H9 (cell line): ENCODE measurements at regions not wholly inside any gene's neighbourhood (a gene's known extent, or its start where the extent isn't known, plus 50 kb on each side); places are given as distances from the start of the nearest gene placed in this dataset.

ENCODE experiments used
- DNase-seq: peaks from one replicate; pipeline ENCODE4 v3.0.0-alpha.2; 2017
- H2AFZ ChIP-seq: one replicate; pipeline ENCODE4 v1.6.1; 2013; ENCODE audit warnings: mild to moderate bottlenecking, low read length, control low read depth, moderate library complexity
- H2AK5ac ChIP-seq: 2 replicates; pipeline ENCODE4 v1.6.1; 2013; ENCODE audit warnings: low read length, control low read depth, mixed read lengths; ENCODE audit not compliant: insufficient read length
- H2BK120ac ChIP-seq: one replicate; pipeline ENCODE4 v1.6.1; 2013; ENCODE audit warnings: low read depth, mild to moderate bottlenecking, low read length, control low read depth, inconsistent platforms; ENCODE audit not compliant: poor library complexity, severe bottlenecking
- H2BK12ac ChIP-seq: 2 replicates; pipeline ENCODE4 v1.6.1; 2013; ENCODE audit warnings: low read length, control low read depth, mixed read lengths, low read depth; ENCODE audit not compliant: insufficient read length
- H2BK15ac ChIP-seq: 2 replicates; pipeline ENCODE4 v1.6.1; 2013; ENCODE audit warnings: low read depth, low read length, control low read depth
- H2BK20ac ChIP-seq: one replicate; pipeline ENCODE4 v1.6.1; 2013; ENCODE audit warnings: low read depth, mild to moderate bottlenecking, low read length, control low read depth, inconsistent platforms; ENCODE audit not compliant: poor library complexity, severe bottlenecking
- H2BK5ac ChIP-seq: 2 replicates; pipeline ENCODE4 v1.6.1; 2013; ENCODE audit warnings: low read length, control low read depth, mixed read lengths; ENCODE audit not compliant: insufficient read length
- H3K14ac ChIP-seq: 2 replicates; pipeline ENCODE4 v1.6.1; 2013; ENCODE audit warnings: low read length, control low read depth; ENCODE audit not compliant: insufficient read depth
- H3K18ac ChIP-seq: 2 replicates; pipeline ENCODE4 v1.6.1; 2013; ENCODE audit warnings: low read depth, mild to moderate bottlenecking, mixed read lengths, low read length, control low read depth; ENCODE audit not compliant: insufficient read length
- H3K23ac ChIP-seq: 2 replicates; pipeline ENCODE4 v1.6.1; 2013; ENCODE audit warnings: low read length, control low read depth, mixed read lengths, low read depth; ENCODE audit not compliant: insufficient read length
- H3K23me2 ChIP-seq: 2 replicates; pipeline ENCODE4 v1.6.1; 2013; ENCODE audit warnings: low read depth, mild to moderate bottlenecking, mixed read lengths, low read length, control low read depth; ENCODE audit not compliant: insufficient read length, poor library complexity, severe bottlenecking
- H3K27ac ChIP-seq: 2 replicates; pipeline ENCODE4 v1.5.1; 2013; ENCODE audit warnings: low read length, control low read depth, mixed read lengths, low read depth; ENCODE audit not compliant: insufficient read length
- H3K27me3 ChIP-seq: 2 replicates; pipeline ENCODE4 v1.6.1; 2013; ENCODE audit warnings: low read length, control low read depth, inconsistent platforms; ENCODE audit not compliant: insufficient read depth
- H3K4ac ChIP-seq: 2 replicates; pipeline ENCODE4 v1.6.1; 2013; ENCODE audit warnings: low read depth, mild to moderate bottlenecking, control low read depth, inconsistent platforms, low read length, moderate library complexity
- H3K4me1 ChIP-seq: 2 replicates; pipeline ENCODE4 v1.6.1; 2013; ENCODE audit warnings: low read length, control low read depth, inconsistent platforms; ENCODE audit not compliant: insufficient read depth
- H3K4me2 ChIP-seq: 2 replicates; pipeline ENCODE4 v1.6.1; 2013; ENCODE audit warnings: low read length, control low read depth, mixed read lengths; ENCODE audit not compliant: insufficient read length, insufficient read depth
- H3K56ac ChIP-seq: 2 replicates; pipeline ENCODE4 v1.6.1; 2013; ENCODE audit warnings: low read depth, mild to moderate bottlenecking, mixed read lengths, low read length, control low read depth; ENCODE audit not compliant: insufficient read length
- H3K79me1 ChIP-seq: 2 replicates; pipeline ENCODE4 v1.6.1; 2013; ENCODE audit warnings: low read depth, mild to moderate bottlenecking, moderate library complexity, low read length, control low read depth, inconsistent platforms; ENCODE audit not compliant: insufficient read depth, poor library complexity, severe bottlenecking
- H3K79me2 ChIP-seq: 2 replicates; pipeline ENCODE4 v1.6.1; 2013; ENCODE audit warnings: low read length, control low read depth, inconsistent platforms; ENCODE audit not compliant: insufficient read depth
- H3K9ac ChIP-seq: 2 replicates; pipeline ENCODE4 v1.6.1; 2013; ENCODE audit warnings: low read length, control low read depth, mixed read lengths; ENCODE audit not compliant: insufficient read length; ENCODE audit errors: extremely low read depth
- H3K9me3 ChIP-seq: one replicate; pipeline ENCODE4 v1.6.1; 2013; ENCODE audit warnings: low read depth, low read length, inconsistent platforms; ENCODE audit not compliant: control insufficient read depth
- H3T11ph ChIP-seq: one replicate; pipeline ENCODE4 v1.6.1; 2013; ENCODE audit warnings: mild to moderate bottlenecking, low read length, control low read depth, inconsistent platforms
- H4K20me1 ChIP-seq: one replicate; pipeline ENCODE4 v1.6.1; 2013; ENCODE audit not compliant: control insufficient read depth, insufficient read length, insufficient read depth
- H4K5ac ChIP-seq: 2 replicates; pipeline ENCODE4 v1.6.1; 2013; ENCODE audit warnings: low read depth, mild to moderate bottlenecking, mixed read lengths, low read length, control low read depth; ENCODE audit not compliant: insufficient read length
- H4K8ac ChIP-seq: replicated peaks from 2 replicates; pipeline ENCODE4 v1.6.1; 2013; ENCODE audit warnings: low read length, control low read depth, mixed read lengths, low read depth; ENCODE audit not compliant: insufficient read length
- H4K91ac ChIP-seq: 2 replicates; pipeline ENCODE4 v1.6.1; 2013; ENCODE audit warnings: low read depth, mild to moderate bottlenecking, moderate library complexity, mixed read lengths, low read length, control low read depth; ENCODE audit not compliant: insufficient read length
- H3K27ac Mint-ChIP-seq, 3 experiments: 2 replicates in 2 of 3; 3 replicates in 1 of 3; pipeline ENCODE4 v1.8.0; 2020 to 2021; ENCODE audit warnings: mixed read lengths in 3 of 3, mild to moderate bottlenecking in 1 of 3, moderate library complexity in 1 of 3
- H3K27me3 Mint-ChIP-seq: 2 replicates; pipeline ENCODE4 v1.8.0; 2021; ENCODE audit warnings: low read depth, mild to moderate bottlenecking, moderate library complexity, mixed read lengths
- H3K36me3 Mint-ChIP-seq, 3 experiments: 2 replicates in 2 of 3; 3 replicates in 1 of 3; pipeline ENCODE4 v1.8.0; 2020 to 2021; ENCODE audit warnings: low read depth in 3 of 3, mixed read lengths in 3 of 3; ENCODE audit not compliant: insufficient read depth in 1 of 3
- H3K4me1 Mint-ChIP-seq, 2 experiments: 2 replicates each; pipeline ENCODE4 v1.8.0; 2020; ENCODE audit warnings: mixed read lengths in 2 of 2
- H3K4me3 Mint-ChIP-seq, 2 experiments: 2 replicates in 1 of 2; 3 replicates in 1 of 2; pipeline ENCODE4 v1.8.0; 2020 to 2021; ENCODE audit warnings: mild to moderate bottlenecking in 2 of 2, mixed read lengths in 2 of 2, moderate library complexity in 1 of 2
- H3K9me3 Mint-ChIP-seq, 2 experiments: 2 replicates in 1 of 2; 3 replicates in 1 of 2; pipeline ENCODE4 v1.8.0; 2020; ENCODE audit warnings: mild to moderate bottlenecking in 2 of 2, mixed read lengths in 2 of 2, moderate library complexity in 1 of 2
- WGBS: extraction: QIAGEN DNeasy Blood & Tissue Kit; methylation state at CpG from one replicate; pipeline ENCODE4 v1.1.7; 2013; ENCODE audit warnings: missing lambda C conversion rate, low lambda C conversion rate, mixed read lengths; ENCODE audit not compliant: insufficient read length; ENCODE audit errors: extremely low coverage; 5-methylcytosine and 5-hydroxymethylcytosine counted together
- TF ChIP-seq, protein P1 (sequence below): fragments of 200-600 bp; sonication (generic); conservative IDR thresholded peaks from 3 replicates; pipeline ENCODE4 v1.8.0; 2021; ENCODE audit warnings: antibody characterized with exemption, mild to moderate bottlenecking

- no peak overlapping the region for H3K4ac ChIP-seq
- H3K27me3 ChIP-seq = no peaks in the 10 kb centered on the region
- TF ChIP-seq, protein P1, sequence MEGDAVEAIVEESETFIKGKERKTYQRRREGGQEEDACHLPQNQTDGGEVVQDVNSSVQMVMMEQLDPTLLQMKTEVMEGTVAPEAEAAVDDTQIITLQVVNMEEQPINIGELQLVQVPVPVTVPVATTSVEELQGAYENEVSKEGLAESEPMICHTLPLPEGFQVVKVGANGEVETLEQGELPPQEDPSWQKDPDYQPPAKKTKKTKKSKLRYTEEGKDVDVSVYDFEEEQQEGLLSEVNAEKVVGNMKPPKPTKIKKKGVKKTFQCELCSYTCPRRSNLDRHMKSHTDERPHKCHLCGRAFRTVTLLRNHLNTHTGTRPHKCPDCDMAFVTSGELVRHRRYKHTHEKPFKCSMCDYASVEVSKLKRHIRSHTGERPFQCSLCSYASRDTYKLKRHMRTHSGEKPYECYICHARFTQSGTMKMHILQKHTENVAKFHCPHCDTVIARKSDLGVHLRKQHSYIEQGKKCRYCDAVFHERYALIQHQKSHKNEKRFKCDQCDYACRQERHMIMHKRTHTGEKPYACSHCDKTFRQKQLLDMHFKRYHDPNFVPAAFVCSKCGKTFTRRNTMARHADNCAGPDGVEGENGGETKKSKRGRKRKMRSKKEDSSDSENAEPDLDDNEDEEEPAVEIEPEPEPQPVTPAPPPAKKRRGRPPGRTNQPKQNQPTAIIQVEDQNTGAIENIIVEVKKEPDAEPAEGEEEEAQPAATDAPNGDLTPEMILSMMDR = no peak
- H3K27me3 Mint-ChIP-seq = peaks cover 12% of the 10 kb centered on the region
- H3K23me2 ChIP-seq = no peaks in the 10 kb centered on the region
- no peaks in the 10 kb centered on the region for H3K4me1 ChIP-seq
- H2AFZ ChIP-seq = no peak overlapping the region
- peaks cover 3% of the 10 kb centered on the region in 2 experiments; a peak in 3 of 5 replicates for H3K9me3 Mint-ChIP-seq
- H3K18ac ChIP-seq = no peak overlapping the region
- no peaks in the 10 kb centered on the region for H3K9me3 ChIP-seq
- H2BK120ac ChIP-seq = no peak overlapping the region
- H4K8ac ChIP-seq = no peak overlapping the region
- no peak overlapping the region for H2AK5ac ChIP-seq
- no peak overlapping the region for H3K9ac ChIP-seq
- H2BK5ac ChIP-seq = no peak overlapping the region
- H3K23ac ChIP-seq = no peak overlapping the region
- H4K5ac ChIP-seq = no peak overlapping the region
- no peak overlapping the region for H3K27ac Mint-ChIP-seq
- DNase-seq = no peak
- no peaks in the 10 kb centered on the region for H4K20me1 ChIP-seq
- no peak overlapping the region for H4K91ac ChIP-seq
- H3K14ac ChIP-seq = no peak overlapping the region
- H3K79me2 ChIP-seq = no peaks in the 10 kb centered on the region
- no peak overlapping the region for H3K4me3 Mint-ChIP-seq
- H3K79me1 ChIP-seq = no peaks in the 10 kb centered on the region
- H3K4me2 ChIP-seq = no peak overlapping the region
- H2BK15ac ChIP-seq = no peak overlapping the region
- no peak overlapping the region for H2BK12ac ChIP-seq
- H3K56ac ChIP-seq = no peak overlapping the region
- no peak overlapping the region for H3K27ac ChIP-seq
- no peak overlapping the region for H3T11ph ChIP-seq
- H3K4me1 Mint-ChIP-seq = peaks cover 7 to 13% of the 10 kb centered on the region in 2 experiments; a peak in 3 of 4 replicates
- H2BK20ac ChIP-seq = no peak overlapping the region
- H3K36me3 Mint-ChIP-seq = no peaks in the 10 kb centered on the region; a peak in 1 of 7 replicates
- WGBS = no CpG with 5 or more reads among the region's 11 CpGs
Measured at GRCh38 chr15:93414576-93415231, 325.7 kb upstream of the RGMA start.
